ENCODE measurements at regions not wholly inside any gene's neighbourhood (a gene's known extent, or its start where the extent isn't known, plus 50 kb on each side); places are given as distances from the start of the nearest gene placed in this dataset.

DNA sequence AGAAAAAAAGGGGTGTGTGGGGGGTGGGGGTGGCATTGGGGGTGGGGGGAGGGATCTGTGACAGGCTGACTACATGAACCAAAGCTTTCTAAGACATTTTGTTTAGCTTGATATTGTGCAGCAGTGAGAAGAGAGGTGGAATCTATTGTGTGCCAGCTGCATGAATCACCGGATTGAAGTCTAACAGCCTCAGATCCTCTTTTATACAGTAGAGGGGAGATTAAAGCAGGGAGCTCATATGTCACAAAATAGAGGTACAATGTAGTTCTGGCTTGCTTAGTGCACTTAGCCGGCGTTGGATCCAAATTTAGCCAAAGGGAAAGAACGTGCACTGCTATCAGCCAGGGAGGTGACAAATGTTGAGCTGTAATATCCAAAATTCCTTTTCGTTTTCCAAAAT is 404.2 kb upstream of the CITED2 start:
- TF ChIP-seq, protein P1, sequence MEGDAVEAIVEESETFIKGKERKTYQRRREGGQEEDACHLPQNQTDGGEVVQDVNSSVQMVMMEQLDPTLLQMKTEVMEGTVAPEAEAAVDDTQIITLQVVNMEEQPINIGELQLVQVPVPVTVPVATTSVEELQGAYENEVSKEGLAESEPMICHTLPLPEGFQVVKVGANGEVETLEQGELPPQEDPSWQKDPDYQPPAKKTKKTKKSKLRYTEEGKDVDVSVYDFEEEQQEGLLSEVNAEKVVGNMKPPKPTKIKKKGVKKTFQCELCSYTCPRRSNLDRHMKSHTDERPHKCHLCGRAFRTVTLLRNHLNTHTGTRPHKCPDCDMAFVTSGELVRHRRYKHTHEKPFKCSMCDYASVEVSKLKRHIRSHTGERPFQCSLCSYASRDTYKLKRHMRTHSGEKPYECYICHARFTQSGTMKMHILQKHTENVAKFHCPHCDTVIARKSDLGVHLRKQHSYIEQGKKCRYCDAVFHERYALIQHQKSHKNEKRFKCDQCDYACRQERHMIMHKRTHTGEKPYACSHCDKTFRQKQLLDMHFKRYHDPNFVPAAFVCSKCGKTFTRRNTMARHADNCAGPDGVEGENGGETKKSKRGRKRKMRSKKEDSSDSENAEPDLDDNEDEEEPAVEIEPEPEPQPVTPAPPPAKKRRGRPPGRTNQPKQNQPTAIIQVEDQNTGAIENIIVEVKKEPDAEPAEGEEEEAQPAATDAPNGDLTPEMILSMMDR (IDR thresholded peaks at IDR 0.05): no peak
- no peak for TF ChIP-seq POLR2A (IDR thresholded peaks at IDR 0.05)
